OCI-LY1 (cell line): ENCODE measurements at regions not wholly inside any gene's neighbourhood (a gene's known extent, or its start where the extent isn't known, plus 50 kb on each side); places are given as distances from the start of the nearest gene placed in this dataset.

Experiments used
- H2AFZ ChIP-seq: fragments of 200-600 bp; sonication (generic), shearing (Covaris generic); 2 replicates; pipeline ENCODE4 v1.6.0; 2014; ENCODE audit warnings: antibody characterized with exemption, mild to moderate bottlenecking, low read length
- H3F3A ChIP-seq: fragments of 200-600 bp; sonication (generic), shearing (Covaris generic); 2 replicates; pipeline ENCODE4 v1.6.0; 2014; ENCODE audit warnings: mild to moderate bottlenecking, antibody characterized with exemption, low read length, moderate library complexity; ENCODE audit not compliant: insufficient read depth
- H3K27ac ChIP-seq: fragments of 200-600 bp; sonication (generic); 2 replicates; pipeline ENCODE4 v1.5.1; 2014; ENCODE audit warnings: low read length, mixed run types, mild to moderate bottlenecking, low read depth; ENCODE audit not compliant: poor library complexity, severe bottlenecking
- H3K27me3 ChIP-seq: fragments of 200-600 bp; sonication (generic); 2 replicates; pipeline ENCODE4 v1.6.0; 2014; ENCODE audit warnings: antibody characterized with exemption, mild to moderate bottlenecking, low read length, moderate library complexity; ENCODE audit not compliant: insufficient read depth
- H3K36me3 ChIP-seq: fragments of 200-600 bp; sonication (generic); 2 replicates; pipeline ENCODE4 v1.6.1; 2014; ENCODE audit warnings: mild to moderate bottlenecking, antibody characterized with exemption, low read length, moderate library complexity, mixed read lengths; ENCODE audit not compliant: insufficient read depth
- H3K4me1 ChIP-seq: fragments of 200-600 bp; sonication (generic); 2 replicates; pipeline ENCODE4 v1.5.1; 2014; ENCODE audit warnings: mild to moderate bottlenecking, low read length, moderate library complexity; ENCODE audit not compliant: insufficient read depth, severe bottlenecking
- H3K4me2 ChIP-seq: fragments of 200-600 bp; sonication (generic), shearing (Covaris generic); 2 replicates; pipeline ENCODE4 v1.6.1; 2014; ENCODE audit warnings: low read length
- H3K4me3 ChIP-seq: fragments of 200-600 bp; sonication (generic); 2 replicates; pipeline ENCODE4 v1.5.1; 2014; ENCODE audit warnings: low read length, low read depth, mild to moderate bottlenecking, mixed read lengths; ENCODE audit not compliant: poor library complexity, severe bottlenecking
- H3K79me2 ChIP-seq: fragments of 200-600 bp; shearing (Covaris generic); 2 replicates; pipeline ENCODE4 v1.6.1; 2016; ENCODE audit warnings: mixed run types, low read length, mixed read lengths; ENCODE audit not compliant: insufficient read depth
- H3K9ac ChIP-seq: fragments of 200-600 bp; sonication (generic), shearing (Covaris generic); 2 replicates; pipeline ENCODE4 v1.6.1; 2014; ENCODE audit warnings: mild to moderate bottlenecking, low read length, mixed read lengths
- H3K9me2 ChIP-seq: fragments of 200-600 bp; sonication (generic), shearing (Covaris generic); 2 replicates; pipeline ENCODE4 v1.6.1; 2014; ENCODE audit warnings: low read depth, mild to moderate bottlenecking, low read length, mixed read lengths
- H3K9me3 ChIP-seq: fragments of 200-600 bp; shearing (Covaris generic); 2 replicates; pipeline ENCODE4 v1.6.1; 2014; ENCODE audit warnings: low read length, mixed read lengths
- H4K20me1 ChIP-seq: fragments of 200-600 bp; sonication (generic), shearing (Covaris generic); 2 replicates; pipeline ENCODE4 v1.6.0; 2016; ENCODE audit warnings: mild to moderate bottlenecking, low read length; ENCODE audit not compliant: insufficient read depth
- EZH2 ChIP-seq: fragments of 200-600 bp; sonication (generic), shearing (Covaris generic); IDR thresholded peaks from 2 replicates; pipeline ENCODE4 v1.8.0; 2017; ENCODE audit warnings: borderline replicate concordance, mixed run types, mild to moderate bottlenecking, antibody characterized with exemption, low read length, moderate library complexity, mixed read lengths
- TF ChIP-seq, protein P1 (sequence below): fragments of 200-600 bp; sonication (generic), shearing (Covaris generic); IDR thresholded peaks from 2 replicates; pipeline ENCODE4 v1.5.1; 2017; ENCODE audit warnings: mild to moderate bottlenecking, antibody characterized with exemption, low read length, moderate library complexity, mixed read lengths

DNA sequence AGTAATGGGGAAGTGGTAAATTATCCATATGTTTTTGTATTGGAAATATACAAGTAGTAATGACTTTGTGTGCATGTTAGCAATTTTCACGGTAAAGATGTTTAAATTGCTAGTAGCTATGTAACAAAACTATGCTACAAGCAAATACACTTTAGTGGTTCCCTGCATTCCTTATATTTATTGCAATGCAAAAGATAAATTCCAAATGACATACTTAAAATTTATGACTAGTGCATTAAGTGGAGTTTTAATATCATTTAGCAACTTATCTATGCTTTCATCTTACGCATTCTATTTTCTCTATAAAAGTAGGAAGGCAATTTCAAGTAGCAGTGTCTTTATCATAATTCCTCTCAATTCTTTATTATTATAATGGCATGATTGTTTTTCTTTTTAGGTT lies 482.8 kb downstream of the SLITRK5 start:
- Histone ChIP-seq H3K4me3 (no peak overlapping the region), H4K20me1 (no peaks in the 10 kb centered on the region), H3K36me3 (no peaks in the 10 kb centered on the region), H3K9ac (no peak overlapping the region), H3K79me2 (no peaks in the 10 kb centered on the region), H3K4me1 (no peaks in the 10 kb centered on the region), H3K4me2 (no peak overlapping the region), H3K9me3 (no peaks in the 10 kb centered on the region), H3F3A (no peaks in the 10 kb centered on the region), H3K27ac (no peak overlapping the region), H2AFZ (no peak overlapping the region), H3K9me2 (no peaks in the 10 kb centered on the region), H3K27me3 (no peaks in the 10 kb centered on the region)
- TF ChIP-seq EZH2, result no peak
- TF ChIP-seq, protein P1, sequence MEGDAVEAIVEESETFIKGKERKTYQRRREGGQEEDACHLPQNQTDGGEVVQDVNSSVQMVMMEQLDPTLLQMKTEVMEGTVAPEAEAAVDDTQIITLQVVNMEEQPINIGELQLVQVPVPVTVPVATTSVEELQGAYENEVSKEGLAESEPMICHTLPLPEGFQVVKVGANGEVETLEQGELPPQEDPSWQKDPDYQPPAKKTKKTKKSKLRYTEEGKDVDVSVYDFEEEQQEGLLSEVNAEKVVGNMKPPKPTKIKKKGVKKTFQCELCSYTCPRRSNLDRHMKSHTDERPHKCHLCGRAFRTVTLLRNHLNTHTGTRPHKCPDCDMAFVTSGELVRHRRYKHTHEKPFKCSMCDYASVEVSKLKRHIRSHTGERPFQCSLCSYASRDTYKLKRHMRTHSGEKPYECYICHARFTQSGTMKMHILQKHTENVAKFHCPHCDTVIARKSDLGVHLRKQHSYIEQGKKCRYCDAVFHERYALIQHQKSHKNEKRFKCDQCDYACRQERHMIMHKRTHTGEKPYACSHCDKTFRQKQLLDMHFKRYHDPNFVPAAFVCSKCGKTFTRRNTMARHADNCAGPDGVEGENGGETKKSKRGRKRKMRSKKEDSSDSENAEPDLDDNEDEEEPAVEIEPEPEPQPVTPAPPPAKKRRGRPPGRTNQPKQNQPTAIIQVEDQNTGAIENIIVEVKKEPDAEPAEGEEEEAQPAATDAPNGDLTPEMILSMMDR, result no peak

GRCh38 chr13:88162076-88162702 lies 491.0 kb downstream of the SLITRK5 start:
- Histone ChIP-seq H2AFZ (no peak overlapping the region), H3K27me3 (no peaks in the 10 kb centered on the region), H3K9ac (no peak overlapping the region), H3F3A (no peaks in the 10 kb centered on the region), H3K4me3 (no peak overlapping the region), H3K4me1 (no peaks in the 10 kb centered on the region), H3K9me3 (no peaks in the 10 kb centered on the region), H4K20me1 (no peaks in the 10 kb centered on the region), H3K4me2 (no peak overlapping the region), H3K36me3 (no peaks in the 10 kb centered on the region), H3K9me2 (no peaks in the 10 kb centered on the region), H3K79me2 (no peaks in the 10 kb centered on the region), H3K27ac (no peak overlapping the region)
- TF ChIP-seq EZH2, result no peak
- TF ChIP-seq, protein P1, result no peak

GRCh38 chr13:88176231-88176630 lies 505.1 kb downstream of the SLITRK5 start:
- no peaks in the 10 kb centered on the region for H3K27me3 ChIP-seq
- H3K36me3 ChIP-seq, result no peaks in the 10 kb centered on the region
- H3K4me3 ChIP-seq, result no peak overlapping the region
- no peak for TF ChIP-seq EZH2
- no peaks in the 10 kb centered on the region for H3K79me2 ChIP-seq
- no peak overlapping the region for H3K9ac ChIP-seq
- H4K20me1 ChIP-seq, result no peaks in the 10 kb centered on the region
- no peaks in the 10 kb centered on the region for H3K9me2 ChIP-seq
- H3K27ac ChIP-seq, result no peak overlapping the region
- no peaks in the 10 kb centered on the region for H3K4me1 ChIP-seq
- no peaks in the 10 kb centered on the region for H3K9me3 ChIP-seq
- H2AFZ ChIP-seq, result no peak overlapping the region
- H3K4me2 ChIP-seq, result no peak overlapping the region
- H3F3A ChIP-seq, result no peaks in the 10 kb centered on the region

DNA sequence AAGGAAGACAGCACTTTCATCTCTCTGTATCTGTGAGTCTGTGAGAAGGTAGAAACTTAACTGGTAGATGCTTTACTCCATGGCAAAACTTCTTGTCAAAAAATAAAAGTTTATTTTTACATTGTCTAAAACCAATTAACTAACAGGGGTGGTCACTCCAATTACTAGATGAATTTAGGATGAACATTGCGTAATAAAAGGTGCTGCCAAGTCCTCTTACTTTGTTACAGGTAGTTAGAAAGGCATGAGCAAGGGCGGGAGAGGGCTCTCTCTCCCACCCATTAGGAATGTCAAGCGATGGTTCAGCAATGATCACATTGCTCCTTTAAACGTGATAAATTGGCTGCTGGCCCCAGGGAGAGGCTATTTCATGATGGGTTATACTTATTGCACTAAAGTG lies 512.3 kb downstream of the SLITRK5 start:
- Histone ChIP-seq H3K9me2 (no peaks in the 10 kb centered on the region), H3K27me3 (no peaks in the 10 kb centered on the region), H3K4me3 (no peak overlapping the region), H3K9ac (no peak overlapping the region), H2AFZ (no peak overlapping the region), H3F3A (no peaks in the 10 kb centered on the region), H3K9me3 (no peaks in the 10 kb centered on the region), H3K4me1 (no peaks in the 10 kb centered on the region), H3K79me2 (no peaks in the 10 kb centered on the region), H4K20me1 (no peaks in the 10 kb centered on the region), H3K4me2 (no peak overlapping the region), H3K27ac (no peak overlapping the region), H3K36me3 (no peaks in the 10 kb centered on the region)
- no peak for TF ChIP-seq EZH2
- TF ChIP-seq, protein P1, result no peak
